Neural cell (in vitro differentiated cells): ENCODE measurements at regions not wholly inside any gene's neighbourhood (a gene's known extent, or its start where the extent isn't known, plus 50 kb on each side); places are given as distances from the start of the nearest gene placed in this dataset.

Source experiments
- H2AFZ ChIP-seq: fragments of 200-600, 300-800 bp; sonication (generic), shearing (Covaris generic); 2 replicates; pipeline ENCODE4 v1.6.0; 2014; ENCODE audit warnings: low read depth, mild to moderate bottlenecking, antibody characterized with exemption, low read length, moderate library complexity
- H3F3A ChIP-seq: fragments of 200-600 bp; shearing (Covaris generic); 2 replicates; pipeline ENCODE4 v1.6.1; 2016; ENCODE audit warnings: mild to moderate bottlenecking, moderate library complexity, mixed read lengths, antibody characterized with exemption, low read length; ENCODE audit not compliant: insufficient read depth, poor library complexity, severe bottlenecking
- H3K27ac ChIP-seq: fragments of 200-600, 300-800 bp; sonication (generic), shearing (Covaris generic); 2 replicates; pipeline ENCODE4 v1.5.1; 2014; ENCODE audit warnings: mild to moderate bottlenecking, low read length, moderate library complexity
- H3K27me3 ChIP-seq: fragments of 300-800, 200-600 bp; sonication (generic), shearing (Covaris generic); 2 replicates; pipeline ENCODE4 v1.6.0; 2014; ENCODE audit warnings: mild to moderate bottlenecking, low read depth, low read length, moderate library complexity; ENCODE audit not compliant: insufficient read depth
- H3K36me3 ChIP-seq: fragments of 300-800, 200-600 bp; sonication (generic), shearing (Covaris generic); 2 replicates; pipeline ENCODE4 v1.5.1; 2014; ENCODE audit warnings: mild to moderate bottlenecking, antibody characterized with exemption, low read length, moderate library complexity; ENCODE audit not compliant: insufficient read depth
- H3K4me2 ChIP-seq: fragments of 300-800, 200-600 bp; sonication (generic), shearing (Covaris generic); 2 replicates; pipeline ENCODE4 v1.6.0; 2014; ENCODE audit warnings: mild to moderate bottlenecking, low read length
- H3K4me3 ChIP-seq: fragments of 300-800, 200-600 bp; sonication (generic), shearing (Covaris generic); 2 replicates; pipeline ENCODE4 v1.5.1; 2014; ENCODE audit warnings: mild to moderate bottlenecking, low read length, moderate library complexity
- H3K79me2 ChIP-seq: fragments of 200-600 bp; shearing (Covaris generic); replicated peaks from 2 replicates; pipeline ENCODE4 v1.6.0; 2014; ENCODE audit warnings: mild to moderate bottlenecking, low read length, moderate library complexity; ENCODE audit not compliant: insufficient read depth
- H3K9ac ChIP-seq: fragments of 300-800, 200-600 bp; sonication (generic), shearing (Covaris generic); 2 replicates; pipeline ENCODE4 v1.6.1; 2016; ENCODE audit warnings: mild to moderate bottlenecking, low read length, mixed read lengths
- H3K9me2 ChIP-seq: fragments of 200-600 bp; shearing (Covaris generic); 2 replicates; pipeline ENCODE4 v1.6.1; 2016; ENCODE audit warnings: mild to moderate bottlenecking, low read length, mixed read lengths; ENCODE audit not compliant: insufficient read depth
- H3K9me3 ChIP-seq: fragments of 200-600, 300-800 bp; sonication (generic), shearing (Covaris generic); 2 replicates; pipeline ENCODE4 v1.6.1; 2016; ENCODE audit warnings: mild to moderate bottlenecking, mixed run types, low read length, moderate library complexity, mixed read lengths
- H4K20me1 ChIP-seq: fragments of 200-600 bp; shearing (Covaris generic); 2 replicates; pipeline ENCODE4 v1.6.1; 2016; ENCODE audit warnings: mild to moderate bottlenecking, mixed run types; ENCODE audit not compliant: insufficient read depth
- CTCF ChIP-seq: fragments of 450-650 bp; IDR thresholded peaks from 2 replicates; pipeline ENCODE4 v1.5.1; 2014; ENCODE audit warnings: antibody characterized with exemption, mild to moderate bottlenecking, moderate library complexity; ENCODE audit not compliant: poor library complexity, severe bottlenecking
- EP300 ChIP-seq: fragments of 450-650 bp; conservative IDR thresholded peaks from 2 replicates; pipeline ENCODE4 v1.6.1; 2014; ENCODE audit warnings: antibody characterized with exemption, mild to moderate bottlenecking, moderate library complexity; ENCODE audit not compliant: poor library complexity, severe bottlenecking
- EZH2 ChIP-seq: fragments of 200-600, 300-800 bp; shearing (Covaris generic), sonication (generic); IDR thresholded peaks from 2 replicates; pipeline ENCODE4 v1.6.1; 2014; ENCODE audit warnings: antibody characterized with exemption, low read length, borderline replicate concordance, mild to moderate bottlenecking; ENCODE audit not compliant: insufficient read depth, poor library complexity, severe bottlenecking
- MXI1 ChIP-seq: fragments of 450-650 bp; conservative IDR thresholded peaks from 2 replicates; pipeline ENCODE4 v1.6.1; 2014; ENCODE audit warnings: antibody characterized with exemption, mild to moderate bottlenecking; ENCODE audit not compliant: poor library complexity, severe bottlenecking
- POLR2AphosphoS5 ChIP-seq: IDR thresholded peaks from 2 replicates; pipeline ENCODE4 v1.6.1; 2012
- RAD21 ChIP-seq: fragments of 450-650 bp; conservative IDR thresholded peaks from 2 replicates; pipeline ENCODE4 v1.6.1; 2014; ENCODE audit warnings: antibody characterized with exemption, mild to moderate bottlenecking, moderate library complexity
- REST ChIP-seq: IDR thresholded peaks from 2 replicates; pipeline ENCODE4 v1.6.1; 2012; ENCODE audit warnings: borderline replicate concordance
- SMC3 ChIP-seq: fragments of 450-650 bp; conservative IDR thresholded peaks from 2 replicates; pipeline ENCODE4 v1.6.1; 2014; ENCODE audit warnings: antibody characterized with exemption, mild to moderate bottlenecking, moderate library complexity; ENCODE audit not compliant: poor library complexity
- TAF1 ChIP-seq: IDR thresholded peaks from 2 replicates; pipeline ENCODE4 v1.6.1; 2012; ENCODE audit warnings: low read depth

- H4K20me1 ChIP-seq: no peaks in the 10 kb centered on the region
- no peaks in the 10 kb centered on the region for H3K79me2 ChIP-seq
- no peaks in the 10 kb centered on the region for H3F3A ChIP-seq
- H3K36me3 ChIP-seq: no peaks in the 10 kb centered on the region
- no peak overlapping the region for H3K4me2 ChIP-seq
- H2AFZ ChIP-seq: no peak overlapping the region
- H3K27ac ChIP-seq: no peak overlapping the region
- no peaks in the 10 kb centered on the region for H3K9me3 ChIP-seq
- no peaks in the 10 kb centered on the region for H3K27me3 ChIP-seq
- no peak overlapping the region for H3K9ac ChIP-seq
- TF ChIP-seq RAD21 (no peak), MXI1 (no peak), CTCF (no peak), EP300 (no peak), POLR2AphosphoS5 (no peak), SMC3 (no peak)
- no peak overlapping the region for H3K4me3 ChIP-seq
- no peaks in the 10 kb centered on the region for H3K9me2 ChIP-seq
Observed at GRCh38 chr5:125612776-125613175, 810.4 kb upstream of the GRAMD2B start.

GRCh38 chr5:125630237-125630636, 793.0 kb upstream of the GRAMD2B start:
- H3K9ac ChIP-seq: no peak overlapping the region
- no peak for TF ChIP-seq MXI1
- no peak for TF ChIP-seq SMC3
- TF ChIP-seq RAD21: no peak
- no peak for TF ChIP-seq TAF1
- TF ChIP-seq EP300: no peak
- no peak for TF ChIP-seq REST
- no peak for TF ChIP-seq EZH2
- no peak for TF ChIP-seq CTCF
- no peak for TF ChIP-seq POLR2AphosphoS5
- H3K79me2 ChIP-seq: no peaks in the 10 kb centered on the region
- H3K9me2 ChIP-seq: no peaks in the 10 kb centered on the region
- no peaks in the 10 kb centered on the region for H3K36me3 ChIP-seq
- H3K9me3 ChIP-seq: no peaks in the 10 kb centered on the region
- no peaks in the 10 kb centered on the region for H4K20me1 ChIP-seq
- H3F3A ChIP-seq: no peaks in the 10 kb centered on the region
- H3K27ac ChIP-seq: no peak overlapping the region
- H3K27me3 ChIP-seq: no peaks in the 10 kb centered on the region
- H3K4me2 ChIP-seq: no peak overlapping the region
- H3K4me3 ChIP-seq: no peak overlapping the region
- H2AFZ ChIP-seq: no peak overlapping the region
